IMR-90 (cell line): ENCODE measurements at regions not wholly inside any gene's neighbourhood (a gene's known extent, or its start where the extent isn't known, plus 50 kb on each side); places are given as distances from the start of the nearest gene placed in this dataset.

ENCODE experiments used
- ATAC-seq: fragments of 200-7000 bp; cut with Tn5 transposase; 2 replicates; pipeline ENCODE4 v1.9.1; 2020; ENCODE audit warnings: low read depth, mild to moderate bottlenecking, moderate library complexity
- BruUV-seq: library from RNA; stranded (reverse); fragments of 400-500 nt; replicated peaks from 2 replicates; lab custom pipeline; 2021; lab: Mats Ljungman, UMichigan
- CTCF ChIA-PET: fragments of 300-600 bp; formaldehyde crosslinking; extraction: SDS; loops from one replicate; lab custom pipeline; 2021; ENCODE audit warnings: antibody characterized with exemption; lab: Yijun Ruan, JAX
- POLR2A ChIA-PET: fragments of 300-600 bp; sonication (Branson Sonifier 250); formaldehyde crosslinking; loops from one replicate; lab custom pipeline; 2022; ENCODE audit warnings: antibody characterized with exemption; ENCODE audit not compliant: unreplicated experiment; lab: Charles Lee
- DNase-seq: peaks from one replicate; pipeline ENCODE4 v3.0.0; 2013
- H2AFZ ChIP-seq: replicated peaks from 2 replicates; pipeline ENCODE3; 2013; ENCODE audit warnings: low read length, mild to moderate bottlenecking; ENCODE audit not compliant: poor library complexity
- H2AK5ac ChIP-seq: 2 replicates; pipeline ENCODE4 v1.6.1; 2013; ENCODE audit warnings: low read depth, low read length, inconsistent platforms
- H2AK9ac ChIP-seq: replicated peaks from 2 replicates; pipeline ENCODE3; 2013; ENCODE audit warnings: mild to moderate bottlenecking, low read depth, low read length, moderate library complexity; ENCODE audit not compliant: poor library complexity
- H2BK120ac ChIP-seq: 2 replicates; pipeline ENCODE4 v1.6.1; 2013; ENCODE audit warnings: low read depth, low read length, inconsistent platforms
- H2BK15ac ChIP-seq: 3 replicates; pipeline ENCODE4 v1.6.1; 2013; ENCODE audit warnings: low read depth, low read length, inconsistent platforms
- H2BK20ac ChIP-seq: 2 replicates; pipeline ENCODE4 v1.6.1; 2013; ENCODE audit warnings: low read depth, mild to moderate bottlenecking, inconsistent platforms, low read length, moderate library complexity
- H2BK5ac ChIP-seq: 2 replicates; pipeline ENCODE4 v1.6.1; 2013; ENCODE audit warnings: mild to moderate bottlenecking, low read depth, low read length, inconsistent platforms; ENCODE audit not compliant: poor library complexity, severe bottlenecking
- H3K14ac ChIP-seq: replicated peaks from 2 replicates; pipeline ENCODE4 v1.6.1; 2013; ENCODE audit warnings: low read depth, low read length, inconsistent platforms
- H3K18ac ChIP-seq: 2 replicates; pipeline ENCODE4 v1.6.1; 2013; ENCODE audit warnings: low read depth, low read length, control low read depth
- H3K23ac ChIP-seq: 2 replicates; pipeline ENCODE4 v1.6.1; 2013; ENCODE audit warnings: low read depth, low read length, inconsistent platforms
- H3K27ac ChIP-seq: 2 replicates; pipeline ENCODE4 v1.5.1; 2013; ENCODE audit warnings: mild to moderate bottlenecking, control low read depth, low read length; ENCODE audit not compliant: insufficient read depth
- H3K27me3 ChIP-seq: 2 replicates; pipeline ENCODE4 v1.6.1; 2013; ENCODE audit warnings: low read length; ENCODE audit not compliant: control insufficient read depth, insufficient read depth
- H3K36me3 ChIP-seq: 2 replicates; pipeline ENCODE4 v1.6.1; 2013; ENCODE audit warnings: low read length, mixed read lengths; ENCODE audit not compliant: control insufficient read depth, insufficient read depth
- H3K4ac ChIP-seq: 2 replicates; pipeline ENCODE4 v1.6.1; 2013; ENCODE audit warnings: low read depth, low read length, inconsistent platforms
- H3K4me1 ChIP-seq: 2 replicates; pipeline ENCODE4 v1.6.1; 2013; ENCODE audit warnings: low read length, mixed read lengths; ENCODE audit not compliant: control insufficient read depth, insufficient read depth
- H3K4me2 ChIP-seq: 2 replicates; pipeline ENCODE4 v1.6.1; 2013; ENCODE audit warnings: low read depth, mild to moderate bottlenecking, control low read depth, low read length, moderate library complexity
- H3K4me3 ChIP-seq: 2 replicates; pipeline ENCODE4 v1.5.1; 2013; ENCODE audit warnings: low read depth, mild to moderate bottlenecking, control low read depth, low read length, moderate library complexity; ENCODE audit not compliant: insufficient read depth
- H3K56ac ChIP-seq: 2 replicates; pipeline ENCODE4 v1.6.1; 2013; ENCODE audit warnings: low read length, inconsistent platforms; ENCODE audit not compliant: insufficient read depth; ENCODE audit errors: extremely low read depth
- H3K79me1 ChIP-seq, 2 experiments: 2 replicates each; pipeline ENCODE4 v1.6.1; 2013; ENCODE audit warnings: low read length in 2 of 2, inconsistent platforms in 1 of 2, low read depth in 1 of 2
- H3K9ac ChIP-seq: 2 replicates; pipeline ENCODE4 v1.6.1; 2013; ENCODE audit warnings: low read depth, low read length, control low read depth
- H3K9me1 ChIP-seq: 2 replicates; pipeline ENCODE4 v1.6.1; 2013; ENCODE audit warnings: low read length, inconsistent platforms; ENCODE audit not compliant: insufficient read depth
- H3K9me3 ChIP-seq: 2 replicates; pipeline ENCODE4 v1.6.1; 2013; ENCODE audit warnings: low read length; ENCODE audit not compliant: control insufficient read depth, insufficient read depth
- H4K20me1 ChIP-seq: 2 replicates; pipeline ENCODE4 v1.6.1; 2013; ENCODE audit warnings: low read length, inconsistent platforms; ENCODE audit not compliant: insufficient read depth
- H4K5ac ChIP-seq: 2 replicates; pipeline ENCODE4 v1.6.1; 2013; ENCODE audit warnings: mild to moderate bottlenecking, low read depth, low read length, control low read depth
- H4K8ac ChIP-seq, 2 experiments: 2 replicates each; pipeline ENCODE4 v1.6.1; 2013; ENCODE audit warnings: low read depth in 2 of 2, low read length in 2 of 2, control low read depth in 1 of 2, inconsistent platforms in 1 of 2
- H4K91ac ChIP-seq: 2 replicates; pipeline ENCODE4 v1.6.1; 2013; ENCODE audit warnings: low read depth, low read length, inconsistent platforms; ENCODE audit not compliant: insufficient read depth
- MAZ ChIP-seq: IDR thresholded peaks from 2 replicates; pipeline ENCODE4 v1.6.1; 2012; ENCODE audit warnings: low read depth, mild to moderate bottlenecking, low read length, improper control_type of control experiment, moderate library complexity, borderline replicate concordance
- MXI1 ChIP-seq: IDR thresholded peaks from 2 replicates; pipeline ENCODE4 v1.6.1; 2012; ENCODE audit warnings: low read depth, mild to moderate bottlenecking, low read length, moderate library complexity, borderline replicate concordance
- RAD21 ChIP-seq: IDR thresholded peaks from 2 replicates; pipeline ENCODE4 v1.6.1; 2012; ENCODE audit warnings: low read length, improper control_type of control experiment
- SMC3 ChIP-seq: fragments of 150-350 bp; IDR thresholded peaks from 2 replicates; pipeline ENCODE4 v1.6.1; 2016; ENCODE audit warnings: low read depth, mild to moderate bottlenecking, antibody characterized with exemption, low read length, moderate library complexity
- WGBS, 2 experiments: methylation state at CpG; one replicate each; pipeline versions ENCODE4 v1.1.5 to v1.1.7; 2013; ENCODE audit warnings: missing lambda C conversion rate in 2 of 2; ENCODE audit not compliant: insufficient read length in 1 of 2; ENCODE audit errors: extremely low coverage in 2 of 2; 5-methylcytosine and 5-hydroxymethylcytosine counted together
- dilution Hi-C: fragments of 300-500 bp; cut with HindIII; formaldehyde crosslinking; loops from one replicate; pipeline ENCODE4 v1.14.3; 2018; ENCODE audit warnings: low sequenced_read_pairs; ENCODE audit not compliant: unreplicated experiment
- in situ Hi-C: fragments of 300-500 bp; cut with MboI; formaldehyde crosslinking; loops from 3 replicates; pipeline ENCODE4 v1.14.3; 2019; ENCODE audit warnings: low sequenced_read_pairs, inconsistent platforms, mixed read lengths
- intact Hi-C: fragments of 100-400 bp; cut with micrococcal nuclease; formaldehyde crosslinking; loops from 2 replicates; pipeline ENCODE4 v1.10.0; 2022
- TF ChIP-seq, protein P1 (sequence below): conservative IDR thresholded peaks from 2 replicates; pipeline ENCODE4 v1.5.1; 2012; ENCODE audit warnings: mild to moderate bottlenecking, low read depth, low read length, improper control_type of control experiment
- TF ChIP-seq, protein P2 (sequence below): fragments of 150-350 bp; IDR thresholded peaks from 2 replicates; pipeline ENCODE4 v1.6.1; 2016; ENCODE audit warnings: low read depth, mild to moderate bottlenecking, low read length, moderate library complexity, borderline replicate concordance

DNA sequence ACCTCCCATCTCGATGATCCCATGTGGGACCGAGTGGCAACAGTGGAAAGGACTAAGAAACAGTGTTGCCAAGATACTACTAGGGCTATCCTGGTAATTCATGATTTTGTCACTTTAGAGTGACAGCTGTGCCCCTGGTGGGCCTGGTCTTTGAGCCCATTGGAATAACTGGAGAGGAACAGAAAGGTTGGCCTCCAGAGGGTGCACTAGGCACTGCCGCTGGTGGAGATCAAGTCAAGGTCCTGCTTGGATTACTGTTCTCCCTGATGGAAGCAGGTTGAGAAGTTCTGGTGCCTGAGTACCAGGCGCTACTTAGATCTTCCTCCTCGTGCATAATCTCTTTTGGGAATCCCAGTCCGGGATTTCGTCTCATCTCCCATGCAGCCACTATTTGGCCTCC, 129.6 kb downstream of the SEC61B start:
- no peak for ATAC-seq
- no peaks in the 10 kb centered on the region; a peak in 1 of 4 replicates for H3K79me1 ChIP-seq
- H3K14ac ChIP-seq: no peak overlapping the region
- H3K9me1 ChIP-seq: peaks cover 6% of the 10 kb centered on the region
- peaks cover 14% of the 10 kb centered on the region for H3K4me1 ChIP-seq
- 83% methylated on average over 1 of the region's 7 CpGs; no CpG with 5 or more reads in 1 of the 2 experiments for WGBS, 2 experiments
- H3K36me3 ChIP-seq: no peaks in the 10 kb centered on the region
- 0 out of 2 replicates have a peak overlapping the region, but pooled peaks have one; percentile 7 for H4K91ac ChIP-seq
- ChIA-PET POLR2A (no interaction called here), CTCF (no interaction called here)
- no peak overlapping the region for H3K4me3 ChIP-seq
- H3K56ac ChIP-seq: no peak overlapping the region
- H2AK9ac ChIP-seq: no peak overlapping the region
- BruUV-seq: no TSS peak
- H3K27me3 ChIP-seq: no peaks in the 10 kb centered on the region
- no peak overlapping the region for H3K9ac ChIP-seq
- no peak overlapping the region for H2AFZ ChIP-seq
- no peak overlapping the region for H3K27ac ChIP-seq
- no peak overlapping the region; the same call in 1 of the 2 replicates for H2BK120ac ChIP-seq
- intact Hi-C loops: no loop called here
- in situ Hi-C loops: no loop called here
- H3K9me3 ChIP-seq: no peaks in the 10 kb centered on the region
- dilution Hi-C loops: no loop called here
- no peak for DNase-seq
- H4K20me1 ChIP-seq: no peaks in the 10 kb centered on the region
- no peak overlapping the region for H4K5ac ChIP-seq
- no peak for TF ChIP-seq RAD21
- TF ChIP-seq, protein P1, sequence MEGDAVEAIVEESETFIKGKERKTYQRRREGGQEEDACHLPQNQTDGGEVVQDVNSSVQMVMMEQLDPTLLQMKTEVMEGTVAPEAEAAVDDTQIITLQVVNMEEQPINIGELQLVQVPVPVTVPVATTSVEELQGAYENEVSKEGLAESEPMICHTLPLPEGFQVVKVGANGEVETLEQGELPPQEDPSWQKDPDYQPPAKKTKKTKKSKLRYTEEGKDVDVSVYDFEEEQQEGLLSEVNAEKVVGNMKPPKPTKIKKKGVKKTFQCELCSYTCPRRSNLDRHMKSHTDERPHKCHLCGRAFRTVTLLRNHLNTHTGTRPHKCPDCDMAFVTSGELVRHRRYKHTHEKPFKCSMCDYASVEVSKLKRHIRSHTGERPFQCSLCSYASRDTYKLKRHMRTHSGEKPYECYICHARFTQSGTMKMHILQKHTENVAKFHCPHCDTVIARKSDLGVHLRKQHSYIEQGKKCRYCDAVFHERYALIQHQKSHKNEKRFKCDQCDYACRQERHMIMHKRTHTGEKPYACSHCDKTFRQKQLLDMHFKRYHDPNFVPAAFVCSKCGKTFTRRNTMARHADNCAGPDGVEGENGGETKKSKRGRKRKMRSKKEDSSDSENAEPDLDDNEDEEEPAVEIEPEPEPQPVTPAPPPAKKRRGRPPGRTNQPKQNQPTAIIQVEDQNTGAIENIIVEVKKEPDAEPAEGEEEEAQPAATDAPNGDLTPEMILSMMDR: no peak
- no peak for TF ChIP-seq MXI1
- TF ChIP-seq, protein P2, sequence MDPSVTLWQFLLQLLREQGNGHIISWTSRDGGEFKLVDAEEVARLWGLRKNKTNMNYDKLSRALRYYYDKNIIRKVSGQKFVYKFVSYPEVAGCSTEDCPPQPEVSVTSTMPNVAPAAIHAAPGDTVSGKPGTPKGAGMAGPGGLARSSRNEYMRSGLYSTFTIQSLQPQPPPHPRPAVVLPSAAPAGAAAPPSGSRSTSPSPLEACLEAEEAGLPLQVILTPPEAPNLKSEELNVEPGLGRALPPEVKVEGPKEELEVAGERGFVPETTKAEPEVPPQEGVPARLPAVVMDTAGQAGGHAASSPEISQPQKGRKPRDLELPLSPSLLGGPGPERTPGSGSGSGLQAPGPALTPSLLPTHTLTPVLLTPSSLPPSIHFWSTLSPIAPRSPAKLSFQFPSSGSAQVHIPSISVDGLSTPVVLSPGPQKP: no peak
- no peak for TF ChIP-seq MAZ
- TF ChIP-seq SMC3: no peak
- H3K18ac ChIP-seq: no peak overlapping the region
- H2AK5ac ChIP-seq: peak overlapping the region; percentile 64; the same call in 1 of the 2 replicates
- no peak overlapping the region for H3K4me2 ChIP-seq
- H2BK15ac ChIP-seq: no peak overlapping the region
- H4K8ac ChIP-seq: no peak overlapping the region
- H2BK20ac ChIP-seq: peak overlapping the region; percentile 26; the same call in 1 of the 2 replicates
- peak overlapping the region; percentile 54; the same call in 1 of the 2 replicates for H3K4ac ChIP-seq
- H3K23ac ChIP-seq: no peak overlapping the region
- H2BK5ac ChIP-seq: no peak overlapping the region
